Lower lobe of right lung (tissue), 2 donors: ENCODE measurements at regions not wholly inside any gene's neighbourhood (a gene's known extent, or its start where the extent isn't known, plus 50 kb on each side); places are given as distances from the start of the nearest gene placed in this dataset.
A peak's percentile ranks its signal among the peaks of the same experiment; 100 is the strongest.

Experiments
- ATAC-seq, 2 donors: fragments of 200-7000 bp; cut with Tn5 transposase; one replicate each; pipeline ENCODE4 v1.9.1; 2020 to 2022; ENCODE audit warnings: mild to moderate bottlenecking in 2 of 2, moderate library complexity in 2 of 2
- DNase-seq: peaks from one replicate; pipeline ENCODE4 v3.0.0-alpha.2; 2020
- H3K27ac ChIP-seq: fragments of 200-600 bp; one replicate; pipeline ENCODE4 v1.8.0; 2022
- H3K27me3 ChIP-seq: fragments of 200-600 bp; one replicate; pipeline ENCODE4 v1.8.0; 2022; ENCODE audit warnings: low read depth
- H3K36me3 ChIP-seq: fragments of 200-600 bp; one replicate; pipeline ENCODE4 v1.8.0; 2022; ENCODE audit warnings: mild to moderate bottlenecking
- H3K4me1 ChIP-seq: fragments of 200-600 bp; one replicate; pipeline ENCODE4 v1.8.0; 2022
- H3K4me3 ChIP-seq: fragments of 200-600 bp; one replicate; pipeline ENCODE4 v1.8.0; 2022; ENCODE audit warnings: mild to moderate bottlenecking
- H3K9me3 ChIP-seq: fragments of 200-600 bp; one replicate; pipeline ENCODE4 v1.8.0; 2022
- intact Hi-C: fragments of 100-400 bp; cut with DNase I; formaldehyde crosslinking; loops from one replicate; pipeline ENCODE4 v1.11.0; 2022
- TF ChIP-seq, protein P1 (sequence below): fragments of 200-600 bp; IDR thresholded peaks from one replicate; pipeline ENCODE4 v1.8.0; 2022; ENCODE audit warnings: antibody characterized with exemption, mild to moderate bottlenecking
- donor health status: DM: no; HTN: yes; CAD: no; lungs with severe emphysema.

DNA sequence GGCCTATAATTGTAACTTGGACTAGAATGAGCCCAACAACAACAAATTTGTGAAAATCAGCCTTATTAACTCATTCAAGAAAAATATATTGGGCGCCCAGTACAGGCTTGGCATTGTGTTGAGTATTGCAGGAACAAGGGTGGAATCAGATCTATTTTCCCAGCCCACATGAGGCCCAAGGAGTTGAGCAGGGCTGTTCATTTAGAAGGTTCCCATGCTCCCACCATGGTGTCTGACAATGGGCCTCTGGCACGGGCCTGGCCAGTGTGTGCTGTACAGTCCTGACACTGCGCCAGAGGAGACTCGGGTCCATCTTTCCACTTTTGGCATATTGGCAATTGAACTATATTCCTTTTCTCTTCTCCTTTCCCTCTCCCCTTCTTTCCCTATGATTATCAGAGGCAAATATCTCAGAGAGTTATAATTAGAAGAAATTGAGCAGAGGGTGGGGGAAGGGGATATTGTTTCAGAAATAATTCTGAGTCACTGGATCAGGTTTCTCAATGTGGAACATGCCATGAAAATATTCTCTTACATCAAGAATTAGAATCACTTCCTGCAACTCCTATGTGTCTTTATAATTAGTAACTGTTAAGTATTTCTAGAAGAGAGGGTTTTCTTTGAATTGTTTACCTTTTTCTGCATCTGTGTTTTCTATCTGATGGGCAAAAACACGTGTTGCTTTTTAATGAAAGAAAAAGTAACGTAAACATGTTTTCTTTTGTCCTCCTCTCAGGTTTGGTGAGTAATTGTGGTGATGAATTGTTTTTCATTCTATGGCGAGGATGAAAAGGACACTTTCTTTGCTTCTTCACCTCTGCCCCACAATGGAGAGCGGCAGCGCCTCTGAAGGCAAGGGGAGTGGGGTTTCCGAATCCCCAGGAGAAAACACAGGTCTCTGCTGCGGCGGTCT is 209.4 kb downstream of the FOXA2 start:
- DNase-seq = no peak
- intact Hi-C loops = no loop called here
- ATAC-seq = no peak

DNA sequence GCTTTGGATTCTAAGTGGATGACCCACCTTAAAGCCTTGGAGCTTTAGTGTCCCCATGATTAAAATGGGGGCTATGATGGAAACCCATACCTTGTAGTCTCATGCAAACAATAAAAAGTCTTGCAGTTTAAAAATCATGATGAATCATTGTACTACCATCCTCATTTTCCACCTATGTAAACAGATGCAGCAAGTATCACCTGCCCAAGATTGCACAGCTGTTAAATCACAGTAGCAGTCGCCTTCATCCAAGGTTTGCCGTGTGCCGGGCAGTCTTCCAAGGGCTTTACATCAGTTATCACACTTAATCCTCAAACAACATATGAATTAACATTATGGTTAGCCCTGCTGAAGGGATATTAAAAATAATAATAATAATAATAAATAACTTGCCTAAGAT is 210.3 kb downstream of the FOXA2 start:
- H3K27ac ChIP-seq = no peak overlapping the region
- no peak overlapping the region for H3K4me3 ChIP-seq
- no peaks in the 10 kb centered on the region for H3K4me1 ChIP-seq
- H3K36me3 ChIP-seq = no peaks in the 10 kb centered on the region
- H3K27me3 ChIP-seq = no peaks in the 10 kb centered on the region
- no peak for DNase-seq
- TF ChIP-seq, protein P1, sequence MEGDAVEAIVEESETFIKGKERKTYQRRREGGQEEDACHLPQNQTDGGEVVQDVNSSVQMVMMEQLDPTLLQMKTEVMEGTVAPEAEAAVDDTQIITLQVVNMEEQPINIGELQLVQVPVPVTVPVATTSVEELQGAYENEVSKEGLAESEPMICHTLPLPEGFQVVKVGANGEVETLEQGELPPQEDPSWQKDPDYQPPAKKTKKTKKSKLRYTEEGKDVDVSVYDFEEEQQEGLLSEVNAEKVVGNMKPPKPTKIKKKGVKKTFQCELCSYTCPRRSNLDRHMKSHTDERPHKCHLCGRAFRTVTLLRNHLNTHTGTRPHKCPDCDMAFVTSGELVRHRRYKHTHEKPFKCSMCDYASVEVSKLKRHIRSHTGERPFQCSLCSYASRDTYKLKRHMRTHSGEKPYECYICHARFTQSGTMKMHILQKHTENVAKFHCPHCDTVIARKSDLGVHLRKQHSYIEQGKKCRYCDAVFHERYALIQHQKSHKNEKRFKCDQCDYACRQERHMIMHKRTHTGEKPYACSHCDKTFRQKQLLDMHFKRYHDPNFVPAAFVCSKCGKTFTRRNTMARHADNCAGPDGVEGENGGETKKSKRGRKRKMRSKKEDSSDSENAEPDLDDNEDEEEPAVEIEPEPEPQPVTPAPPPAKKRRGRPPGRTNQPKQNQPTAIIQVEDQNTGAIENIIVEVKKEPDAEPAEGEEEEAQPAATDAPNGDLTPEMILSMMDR = no peak
- intact Hi-C loops = no loop called here
- ATAC-seq = no peak
- H3K9me3 ChIP-seq = no peaks in the 10 kb centered on the region

More for the DNA sequence above, 209.4 kb downstream of the FOXA2 start:
- Histone ChIP-seq H3K36me3 (no peaks in the 10 kb centered on the region), H3K4me3 (no peak overlapping the region), H3K9me3 (no peaks in the 10 kb centered on the region), H3K27ac (no peak overlapping the region), H3K4me1 (no peaks in the 10 kb centered on the region), H3K27me3 (no peaks in the 10 kb centered on the region)
- TF ChIP-seq, protein P1 = no peak

DNA sequence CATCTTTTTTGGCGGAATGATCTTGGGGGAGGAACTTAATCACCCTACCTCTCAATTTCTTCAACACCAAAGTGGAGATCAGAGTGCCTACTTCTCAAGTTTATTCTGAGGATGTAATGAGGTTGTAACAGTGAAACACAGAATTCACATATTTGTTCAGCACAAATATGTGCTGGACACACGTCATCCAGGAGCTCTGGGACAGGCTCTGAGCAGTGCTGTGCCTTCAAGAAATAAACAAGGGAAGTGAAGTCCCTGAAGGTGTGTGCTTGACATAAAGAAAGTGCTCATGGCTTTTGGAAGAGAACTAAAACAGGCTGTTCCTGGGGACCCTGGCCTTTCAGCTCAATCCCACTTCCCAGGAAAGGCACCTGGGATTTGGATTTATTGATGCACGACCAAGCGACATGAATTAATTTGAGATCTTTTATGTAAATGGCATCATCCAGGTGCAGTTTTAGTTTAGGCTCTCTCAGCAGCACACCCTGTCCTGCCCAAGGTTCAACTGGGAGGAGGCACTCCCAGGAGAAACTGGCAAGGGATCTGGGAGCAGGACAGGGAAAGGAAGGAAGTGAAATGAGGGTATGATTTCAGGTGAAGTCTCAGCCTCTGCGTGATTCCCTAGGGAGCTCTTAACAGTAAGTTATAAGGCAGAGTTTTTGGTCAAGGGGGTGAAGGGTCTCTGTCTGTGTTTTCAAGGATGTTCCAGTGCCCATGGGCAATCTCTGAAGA is 211.0 kb downstream of the FOXA2 start:
- Histone ChIP-seq H3K9me3 (no peaks in the 10 kb centered on the region), H3K36me3 (no peaks in the 10 kb centered on the region), H3K4me3 (no peak overlapping the region), H3K4me1 (no peaks in the 10 kb centered on the region), H3K27ac (no peak overlapping the region), H3K27me3 (no peaks in the 10 kb centered on the region)
- TF ChIP-seq, protein P1 = no peak
- intact Hi-C loops = no loop called here
- peak; percentile 71 to 75 for ATAC-seq
- no peak for DNase-seq

DNA sequence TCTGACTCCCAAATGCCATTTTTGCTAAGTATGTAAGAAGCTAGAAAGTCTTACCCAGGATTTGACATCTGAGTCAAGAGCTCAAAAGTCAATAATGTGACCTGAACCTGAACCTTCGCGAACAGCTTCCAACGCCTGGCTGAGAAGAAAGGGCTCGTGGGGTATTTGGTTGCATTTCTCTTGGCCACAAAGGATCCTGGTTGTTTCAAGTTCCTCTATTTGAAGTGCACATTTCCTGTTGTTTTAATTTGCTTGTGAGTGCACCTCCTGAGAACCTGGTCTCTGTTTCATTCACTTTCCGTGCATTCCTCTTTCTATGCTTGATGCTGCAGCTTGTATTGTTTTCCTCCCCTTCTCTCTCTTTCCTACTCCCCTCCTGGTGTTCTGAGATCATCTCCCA is 212.5 kb downstream of the FOXA2 start:
- no peak for ATAC-seq
- no peaks in the 10 kb centered on the region for H3K4me1 ChIP-seq
- intact Hi-C loops = no loop called here
- no peaks in the 10 kb centered on the region for H3K36me3 ChIP-seq
- TF ChIP-seq, protein P1 = no peak
- no peak overlapping the region for H3K27ac ChIP-seq
- H3K27me3 ChIP-seq = no peaks in the 10 kb centered on the region
- no peak for DNase-seq
- no peak overlapping the region for H3K4me3 ChIP-seq
- no peaks in the 10 kb centered on the region for H3K9me3 ChIP-seq

GRCh38 chr20:22370137-22370536 is 214.2 kb downstream of the FOXA2 start:
- Histone ChIP-seq H3K4me3 (no peak overlapping the region), H3K27ac (no peak overlapping the region), H3K36me3 (no peaks in the 10 kb centered on the region), H3K9me3 (no peaks in the 10 kb centered on the region), H3K27me3 (no peaks in the 10 kb centered on the region), H3K4me1 (no peaks in the 10 kb centered on the region)
- TF ChIP-seq, protein P1 = no peak
- ATAC-seq = no peak
- no peak for DNase-seq
- intact Hi-C loops = no loop called here
